DMS153 treated with DMSO at 0.1 percent for 48 hours (cell line): ENCODE measurements at regions not wholly inside any gene's neighbourhood (a gene's known extent, or its start where the extent isn't known, plus 50 kb on each side); places are given as distances from the start of the nearest gene placed in this dataset.

Source experiments
- DNase-seq: peaks from one replicate; lab custom pipeline; 2025; ENCODE audit not compliant: unreplicated experiment; lab: John Stamatoyannopoulos, UW

- DNase-seq, result no peak
Measured at GRCh38 chr6:153645326-153645725, 393.7 kb upstream of the OPRM1 start.

GRCh38 chr6:153644000-153644399 lies 395.0 kb upstream of the OPRM1 start:
- DNase-seq, result no peak

- DNase-seq, result no peak
Measured at GRCh38 chr6:153634416-153634815, 404.6 kb upstream of the OPRM1 start.

- DNase-seq, result no peak
Measured at GRCh38 chr6:153625089-153625488, 414.0 kb upstream of the OPRM1 start.

- no peak for DNase-seq
Measured at GRCh38 chr6:153624528-153624927, 414.5 kb upstream of the OPRM1 start.

- DNase-seq, result no peak
Measured at GRCh38 chr6:153623496-153623895, 415.5 kb upstream of the OPRM1 start.

GRCh38 chr6:153621491-153621890 lies 417.5 kb upstream of the OPRM1 start:
- DNase-seq, result no peak

- DNase-seq, result no peak
Measured at GRCh38 chr6:153621070-153621469, 418.0 kb upstream of the OPRM1 start.

- DNase-seq, result no peak
Measured at GRCh38 chr6:153618371-153619322, 420.4 kb upstream of the OPRM1 start.

- no peak for DNase-seq
Measured at GRCh38 chr6:153616506-153616905, 422.5 kb upstream of the OPRM1 start.

- no peak for DNase-seq
Measured at GRCh38 chr6:153613719-153614455, 425.2 kb upstream of the OPRM1 start.

- no peak for DNase-seq
Measured at GRCh38 chr6:153602401-153602800, 436.6 kb upstream of the OPRM1 start.

- DNase-seq, result no peak
Measured at GRCh38 chr6:153599901-153600300, 439.1 kb upstream of the OPRM1 start.

- DNase-seq, result no peak
Measured at GRCh38 chr6:153595903-153596302, 443.1 kb upstream of the OPRM1 start.

- DNase-seq, result no peak
Measured at GRCh38 chr6:153594871-153595270, 444.2 kb upstream of the OPRM1 start.

- DNase-seq, result no peak
Measured at GRCh38 chr6:153591159-153591558, 447.9 kb upstream of the OPRM1 start.

- DNase-seq, result no peak
Measured at GRCh38 chr6:153590411-153590810, 448.6 kb upstream of the OPRM1 start.

GRCh38 chr6:153588330-153588729 lies 450.7 kb upstream of the OPRM1 start:
- DNase-seq, result no peak

GRCh38 chr6:153583685-153584084 lies 452.6 kb upstream of the RGS17 start:
- no peak for DNase-seq

- no peak for DNase-seq
Measured at GRCh38 chr6:153580776-153581175, 449.7 kb upstream of the RGS17 start.

- DNase-seq, result no peak
Measured at GRCh38 chr6:153575528-153575927, 444.4 kb upstream of the RGS17 start.

- no peak for DNase-seq
Measured at GRCh38 chr6:153574231-153574630, 443.1 kb upstream of the RGS17 start.
